ENCODE measurements at regions not wholly inside any gene's neighbourhood (a gene's known extent, or its start where the extent isn't known, plus 50 kb on each side); places are given as distances from the start of the nearest gene placed in this dataset.

DNA sequence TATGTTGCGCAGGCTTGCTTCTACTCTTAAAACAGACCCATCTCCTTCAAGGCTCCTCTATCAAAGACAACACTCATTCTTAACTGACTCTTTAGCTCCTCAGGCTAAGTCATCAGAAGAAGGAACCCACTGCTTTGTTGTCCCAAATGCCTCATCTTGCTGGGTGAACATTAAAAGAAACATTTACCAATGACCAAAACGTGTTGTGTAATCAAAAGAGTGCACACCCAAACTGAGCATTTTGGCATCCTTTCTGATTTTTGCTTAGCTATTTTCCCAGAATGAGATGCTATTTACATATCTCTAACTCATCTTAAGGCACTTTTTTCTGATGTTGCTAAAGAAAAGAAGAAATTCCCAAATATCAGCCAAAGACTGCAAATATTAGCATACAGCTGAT, 131.7 kb upstream of the VCX3A start:
- no peak overlapping the region for H3K27ac ChIP-seq

GRCh38 chrX:6661736-6662135, 126.8 kb upstream of the VCX3A start:
- no peaks in the 10 kb centered on the region for H3K9me3 ChIP-seq (ENCODE audit: low read depth)
- no peak overlapping the region for H2AFZ ChIP-seq
- no peaks in the 10 kb centered on the region for H3K4me1 ChIP-seq (ENCODE audit: insufficient read depth)
- no peak overlapping the region for H3K4me2 ChIP-seq (ENCODE audit: unreplicated experiment)
- no peaks in the 10 kb centered on the region for H3F3A ChIP-seq (ENCODE audit: insufficient read depth)
- 18 to 19% methylated on average over 3 to 4 of the region's 4 CpGs for WGBS, 2 experiments (ENCODE audit: low coverage in 1 of 2, low lambda C conversion rate in 2 of 2, missing lambda C conversion rate in 2 of 2)
- no peaks in the 10 kb centered on the region for H3K9me2 ChIP-seq (ENCODE audit: insufficient read depth)
- H4K20me1 ChIP-seq (ENCODE audit: insufficient read depth) = no peaks in the 10 kb centered on the region
- H3K9ac ChIP-seq = no peak overlapping the region
- DNase-seq = no peak
- H3K27me3 ChIP-seq (replicated peaks; ENCODE audit: insufficient read depth) = no peaks in the 10 kb centered on the region
- H3K4me3 ChIP-seq = no peak overlapping the region
- TF ChIP-seq EZH2 (IDR thresholded peaks at IDR 0.05; ENCODE audit: insufficient read depth, poor library complexity, severe bottlenecking) (no peak), EZH2phosphoT487 (IDR thresholded peaks at IDR 0.05; ENCODE audit: insufficient read depth, low read depth) (no peak)
- H3K36me3 ChIP-seq (ENCODE audit: low read depth) = no peaks in the 10 kb centered on the region
- no peak overlapping the region for H3K27ac ChIP-seq
- no peaks in the 10 kb centered on the region for H3K79me2 ChIP-seq (ENCODE audit: insufficient read depth)
- in situ Hi-C loops (cut with MboI) = no loop called here

More for the DNA sequence above, 131.7 kb upstream of the VCX3A start:
- no peaks in the 10 kb centered on the region for H3F3A ChIP-seq (ENCODE audit: insufficient read depth)
- no peaks in the 10 kb centered on the region for H3K36me3 ChIP-seq (ENCODE audit: low read depth)
- no peaks in the 10 kb centered on the region for H3K27me3 ChIP-seq (replicated peaks; ENCODE audit: insufficient read depth)
- H3K9ac ChIP-seq = no peak overlapping the region
- no peak overlapping the region for H2AFZ ChIP-seq
- 25 to 33% methylated on average over 2 of the region's 2 CpGs for WGBS, 2 experiments (ENCODE audit: low coverage in 1 of 2, low lambda C conversion rate in 2 of 2, missing lambda C conversion rate in 2 of 2)
- TF ChIP-seq EZH2phosphoT487 (IDR thresholded peaks at IDR 0.05; ENCODE audit: insufficient read depth, low read depth) = no peak
- no peak for TF ChIP-seq EZH2 (IDR thresholded peaks at IDR 0.05; ENCODE audit: insufficient read depth, poor library complexity, severe bottlenecking)
- no peak overlapping the region for H3K4me2 ChIP-seq (ENCODE audit: unreplicated experiment)
- H3K9me3 ChIP-seq (ENCODE audit: low read depth) = no peaks in the 10 kb centered on the region
- in situ Hi-C loops (cut with MboI) = no loop called here
- H3K79me2 ChIP-seq (ENCODE audit: insufficient read depth) = no peaks in the 10 kb centered on the region
- H4K20me1 ChIP-seq (ENCODE audit: insufficient read depth) = no peaks in the 10 kb centered on the region
- H3K4me1 ChIP-seq (ENCODE audit: insufficient read depth) = no peaks in the 10 kb centered on the region
- DNase-seq = no peak
- no peak overlapping the region for H3K4me3 ChIP-seq
- H3K9me2 ChIP-seq (ENCODE audit: insufficient read depth) = no peaks in the 10 kb centered on the region

GRCh38 chrX:6660567-6661264, 125.8 kb upstream of the VCX3A start:
- no peaks in the 10 kb centered on the region for H3K4me1 ChIP-seq (ENCODE audit: insufficient read depth)
- H3K27ac ChIP-seq = no peak overlapping the region
- no peak for DNase-seq
- 19% methylated on average over 2 of the region's 2 CpGs for WGBS, 2 experiments (ENCODE audit: low coverage in 1 of 2, low lambda C conversion rate in 2 of 2, missing lambda C conversion rate in 2 of 2)
- no peaks in the 10 kb centered on the region for H3K36me3 ChIP-seq (ENCODE audit: low read depth)
- H3K9me3 ChIP-seq (ENCODE audit: low read depth) = no peaks in the 10 kb centered on the region
- H3K4me3 ChIP-seq = no peak overlapping the region
- H2AFZ ChIP-seq = no peak overlapping the region
- H3K9me2 ChIP-seq (ENCODE audit: insufficient read depth) = no peaks in the 10 kb centered on the region
- H3K9ac ChIP-seq = no peak overlapping the region
- H3K4me2 ChIP-seq (ENCODE audit: unreplicated experiment) = no peak overlapping the region
- H3K27me3 ChIP-seq (replicated peaks; ENCODE audit: insufficient read depth) = no peaks in the 10 kb centered on the region
- in situ Hi-C loops (cut with MboI) = no loop called here
- no peak for TF ChIP-seq EZH2 (IDR thresholded peaks at IDR 0.05; ENCODE audit: insufficient read depth, poor library complexity, severe bottlenecking)
- no peak for TF ChIP-seq EZH2phosphoT487 (IDR thresholded peaks at IDR 0.05; ENCODE audit: insufficient read depth, low read depth)
- H4K20me1 ChIP-seq (ENCODE audit: insufficient read depth) = no peaks in the 10 kb centered on the region
- H3K79me2 ChIP-seq (ENCODE audit: insufficient read depth) = no peaks in the 10 kb centered on the region
- H3F3A ChIP-seq (ENCODE audit: insufficient read depth) = no peaks in the 10 kb centered on the region

GRCh38 chrX:6645216-6645615, 110.3 kb upstream of the VCX3A start:
- Histone ChIP-seq H3K36me3 (ENCODE audit: low read depth) (no peaks in the 10 kb centered on the region), H3K9ac (no peak overlapping the region)

More at GRCh38 chrX:6645216-6645615, 110.3 kb upstream of the VCX3A start:
- no peaks in the 10 kb centered on the region for H3K9me2 ChIP-seq (ENCODE audit: insufficient read depth)
- no peaks in the 10 kb centered on the region for H3K9me3 ChIP-seq (ENCODE audit: low read depth)
- no peak for DNase-seq
- H3K79me2 ChIP-seq (ENCODE audit: insufficient read depth) = no peaks in the 10 kb centered on the region
- no peak for TF ChIP-seq EZH2phosphoT487 (IDR thresholded peaks at IDR 0.05; ENCODE audit: insufficient read depth, low read depth)
- no peak for TF ChIP-seq EZH2 (IDR thresholded peaks at IDR 0.05; ENCODE audit: insufficient read depth, poor library complexity, severe bottlenecking)
- H2AFZ ChIP-seq = no peak overlapping the region
- H3K27me3 ChIP-seq (replicated peaks; ENCODE audit: insufficient read depth) = no peaks in the 10 kb centered on the region
- no peak overlapping the region for H3K4me3 ChIP-seq
- WGBS, 2 experiments (ENCODE audit: low coverage in 1 of 2, low lambda C conversion rate in 2 of 2, missing lambda C conversion rate in 2 of 2) = 20 to 23% methylated on average over 2 of the region's 2 CpGs
- H3K4me1 ChIP-seq (ENCODE audit: insufficient read depth) = no peaks in the 10 kb centered on the region
- in situ Hi-C loops (cut with MboI) = no loop called here
- H3K4me2 ChIP-seq (ENCODE audit: unreplicated experiment) = no peak overlapping the region
- no peaks in the 10 kb centered on the region for H4K20me1 ChIP-seq (ENCODE audit: insufficient read depth)
- no peaks in the 10 kb centered on the region for H3F3A ChIP-seq (ENCODE audit: insufficient read depth)
- H3K27ac ChIP-seq = no peak overlapping the region
